ENCODE measurements at regions not wholly inside any gene's neighbourhood (a gene's known extent, or its start where the extent isn't known, plus 50 kb on each side); places are given as distances from the start of the nearest gene placed in this dataset.

- no peaks in the 10 kb centered on the region for H3K79me1 ChIP-seq (ENCODE audit: low read depth, low read length)
- H4K91ac ChIP-seq (replicated peaks; ENCODE audit: insufficient read length, low read length) = no peak overlapping the region
- TF ChIP-seq ZNF274 (IDR thresholded peaks at IDR 0.05; ENCODE audit: borderline replicate concordance, extremely low read depth, low read length) = no peak
- no peak for TF ChIP-seq CBX8 (IDR thresholded peaks at IDR 0.05; ENCODE audit: borderline replicate concordance, low read depth, low read length)
- TF ChIP-seq SUZ12 (IDR thresholded peaks at IDR 0.05; ENCODE audit: low read length) = no peak
- no peak for TF ChIP-seq SP1 (IDR thresholded peaks at IDR 0.05; ENCODE audit: low read depth, low read length)
- no peak for TF ChIP-seq HDAC6 (IDR thresholded peaks at IDR 0.05; ENCODE audit: low read depth, low read length)
- no peak for TF ChIP-seq BACH1 (IDR thresholded peaks at IDR 0.05; ENCODE audit: low read length)
- no peak for TF ChIP-seq CEBPB (IDR thresholded peaks at IDR 0.05; ENCODE audit: low read depth, low read length)
- no peak for TF ChIP-seq SRF (IDR thresholded peaks at IDR 0.05; ENCODE audit: low read depth, low read length)
- TF ChIP-seq NRF1 (IDR thresholded peaks at IDR 0.05; ENCODE audit: low read depth, low read length) = no peak
- no peak for TF ChIP-seq SIRT6 (IDR thresholded peaks at IDR 0.05; ENCODE audit: low read length)
- H3K27ac ChIP-seq (ENCODE audit: low read depth, low read length) = no peak overlapping the region
- no peak overlapping the region for H3K18ac ChIP-seq (ENCODE audit: extremely low read depth, low read length)
- H2AFZ ChIP-seq (ENCODE audit: low read length) = no peak overlapping the region
- 87% methylated on average over 8 of the region's 9 CpGs; no CpG with 5 or more reads in 1 of the 2 experiments for WGBS, 2 experiments (ENCODE audit: extremely low coverage in 1 of 2, insufficient coverage in 1 of 2, insufficient read length in 1 of 2, insufficient replicate concordance in 2 of 2, low coverage in 1 of 2, low lambda C conversion rate in 2 of 2, missing lambda C conversion rate in 1 of 2)
- H2BK20ac ChIP-seq (ENCODE audit: low read length) = no peak overlapping the region
- no peaks in the 10 kb centered on the region for H3K4me1 ChIP-seq (replicated peaks in 1 of 4; ENCODE audit: control insufficient read depth in 3 of 4, insufficient read depth in 4 of 4, low read length in 3 of 4)
- H2AK5ac ChIP-seq (ENCODE audit: low read depth, low read length) = no peak overlapping the region
- no peak overlapping the region for H3K23ac ChIP-seq (ENCODE audit: insufficient read length)
- ChIA-PET POLR2A (ENCODE audit: partially characterized antibody) (no interaction called here), CTCF (ENCODE audit: partially characterized antibody) (interaction anchor here (0.6 to 8.6 kb wide), 12 partner anchors 8 to 116 kb away, joined by 3 to 44 read pairs (median 4); no protein-coding TSS in a partner anchor)
- no peak overlapping the region; the same call in 1 of the 2 replicates for H4K8ac ChIP-seq (ENCODE audit: extremely low read depth, insufficient read depth, low read length)
- peaks cover 0 to 4% (median 0%) of the 10 kb centered on the region in 4 experiments; a peak in 5 of 7 replicates for H3K27me3 ChIP-seq (replicated peaks in 1 of 4; ENCODE audit: control insufficient read depth in 3 of 4, extremely low read depth in 1 of 4, insufficient read depth in 3 of 4, low read length in 3 of 4)
- H3K79me2 ChIP-seq (ENCODE audit: control insufficient read depth in 1 of 2, insufficient read depth in 2 of 2, low read length in 2 of 2) = no peaks in the 10 kb centered on the region
- H3K9ac ChIP-seq (replicated peaks in 1 of 4; ENCODE audit: extremely low read depth in 1 of 4, low read depth in 3 of 4, low read length in 3 of 4) = no peak overlapping the region
- H4K20me1 ChIP-seq (replicated peaks in 1 of 2; ENCODE audit: control insufficient read depth in 1 of 2, insufficient read depth in 2 of 2, low read length in 2 of 2) = no peaks in the 10 kb centered on the region
- H2BK15ac ChIP-seq (ENCODE audit: low read length) = no peak overlapping the region
- no peak overlapping the region for H2BK120ac ChIP-seq (replicated peaks; ENCODE audit: low read depth, low read length)
- no peak for DNase-seq (ENCODE audit: low read depth in 1 of 2, low spot score in 2 of 2)
- no peak for FAIRE-seq
- H3K56ac ChIP-seq (replicated peaks; ENCODE audit: insufficient read length, low read depth, low read length) = no peak overlapping the region
- no peaks in the 10 kb centered on the region for H3K23me2 ChIP-seq (ENCODE audit: low read depth, low read length)
- H3K9me3 ChIP-seq (ENCODE audit: insufficient read depth in 2 of 2, low read depth in 1 of 2, low read length in 1 of 2) = no peaks in the 10 kb centered on the region
- no peak overlapping the region for H2BK5ac ChIP-seq (ENCODE audit: low read depth, low read length)
- H3K14ac ChIP-seq (ENCODE audit: insufficient read length) = no peak overlapping the region
- H3K4ac ChIP-seq (replicated peaks; ENCODE audit: insufficient read length, low read depth, low read length) = no peak overlapping the region
- H4K5ac ChIP-seq (ENCODE audit: insufficient read length, low read depth, low read length) = no peak overlapping the region
- no peak overlapping the region for H2BK12ac ChIP-seq (ENCODE audit: low read depth, low read length)
- H3K4me2 ChIP-seq (ENCODE audit: insufficient read depth in 1 of 2, low read depth in 2 of 2, low read length in 2 of 2) = no peak overlapping the region
- H3K36me3 ChIP-seq (ENCODE audit: control insufficient read depth in 2 of 4, insufficient read depth in 4 of 4, low read length in 3 of 4) = no peaks in the 10 kb centered on the region
- H3K4me3 ChIP-seq (ENCODE audit: extremely low read depth in 1 of 4, insufficient read depth in 2 of 4, low read depth in 3 of 4, low read length in 4 of 4) = no peak overlapping the region
Measured at GRCh38 chr5:154576429-154576806, 98.4 kb upstream of the HAND1 start.
